ENCODE measurements at regions not wholly inside any gene's neighbourhood (a gene's known extent, or its start where the extent isn't known, plus 50 kb on each side); places are given as distances from the start of the nearest gene placed in this dataset.
"Not testable (repeated sequence)": the region's sequence is repeated elsewhere in the genome, so short reads cannot be mapped to it uniquely, and the experiment has no call there.

DNA sequence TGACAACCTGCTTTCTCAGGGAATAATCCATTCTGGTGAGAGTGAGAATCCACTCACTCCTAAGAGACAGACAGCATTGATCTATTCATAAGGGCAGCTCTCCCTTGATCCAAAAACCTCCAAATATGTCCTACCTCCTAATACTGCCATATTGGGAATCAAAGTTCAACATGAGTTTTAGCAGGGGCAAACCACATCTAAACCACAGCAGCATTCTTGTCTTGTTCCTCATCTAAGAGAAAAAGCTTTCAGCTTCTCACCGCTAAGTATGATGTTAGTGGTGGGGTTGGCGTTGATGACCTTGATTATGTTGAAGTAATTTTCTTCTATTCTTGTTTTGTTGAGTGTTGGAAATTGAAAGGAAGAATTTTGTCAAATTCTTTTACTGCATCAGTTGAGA, 69.6 kb downstream of the SERTM2 start:
- Histone ChIP-seq H3K9ac (ENCODE audit: low read depth, low read length) (no peak overlapping the region), H3K27me3 (ENCODE audit: control insufficient read depth, insufficient read depth, low read length) (no peaks in the 10 kb centered on the region), H3K9me3 (ENCODE audit: control insufficient read depth, insufficient read depth, low read length) (no peaks in the 10 kb centered on the region), H3K4me3 (ENCODE audit: low read depth, low read length) (no peak overlapping the region), H3K4me1 (ENCODE audit: control insufficient read depth, insufficient read depth, low read length) (no peaks in the 10 kb centered on the region), H3K36me3 (ENCODE audit: control insufficient read depth, insufficient read depth, low read length) (no peaks in the 10 kb centered on the region)

DNA sequence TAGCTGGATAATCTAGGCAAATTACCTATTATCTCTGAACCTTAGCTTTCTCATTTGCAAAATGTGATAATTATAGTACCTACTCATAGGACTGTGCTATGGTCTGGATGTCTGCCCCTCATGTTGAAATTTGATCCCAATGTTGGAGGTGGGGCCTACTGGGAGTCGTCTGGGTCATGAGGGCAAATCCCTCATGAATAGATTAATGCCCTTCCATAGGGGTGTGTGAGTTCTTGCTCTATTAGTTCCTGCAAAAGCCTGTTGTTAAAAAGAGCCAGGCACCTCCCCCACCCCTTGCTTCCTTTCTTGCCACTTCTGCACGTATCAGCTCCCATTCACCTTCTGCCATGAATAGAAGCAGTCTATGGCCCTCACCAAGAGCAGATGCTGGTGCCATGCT, 73.9 kb downstream of the SERTM2 start:
- H3K9me3 ChIP-seq (ENCODE audit: control insufficient read depth, insufficient read depth, low read length) = no peaks in the 10 kb centered on the region
- H3K36me3 ChIP-seq (ENCODE audit: control insufficient read depth, insufficient read depth, low read length) = no peaks in the 10 kb centered on the region
- no peaks in the 10 kb centered on the region for H3K4me1 ChIP-seq (ENCODE audit: control insufficient read depth, insufficient read depth, low read length)
- no peaks in the 10 kb centered on the region for H3K27me3 ChIP-seq (ENCODE audit: control insufficient read depth, insufficient read depth, low read length)
- no peak overlapping the region for H3K4me3 ChIP-seq (ENCODE audit: low read depth, low read length)
- H3K9ac ChIP-seq (ENCODE audit: low read depth, low read length) = no peak overlapping the region

DNA sequence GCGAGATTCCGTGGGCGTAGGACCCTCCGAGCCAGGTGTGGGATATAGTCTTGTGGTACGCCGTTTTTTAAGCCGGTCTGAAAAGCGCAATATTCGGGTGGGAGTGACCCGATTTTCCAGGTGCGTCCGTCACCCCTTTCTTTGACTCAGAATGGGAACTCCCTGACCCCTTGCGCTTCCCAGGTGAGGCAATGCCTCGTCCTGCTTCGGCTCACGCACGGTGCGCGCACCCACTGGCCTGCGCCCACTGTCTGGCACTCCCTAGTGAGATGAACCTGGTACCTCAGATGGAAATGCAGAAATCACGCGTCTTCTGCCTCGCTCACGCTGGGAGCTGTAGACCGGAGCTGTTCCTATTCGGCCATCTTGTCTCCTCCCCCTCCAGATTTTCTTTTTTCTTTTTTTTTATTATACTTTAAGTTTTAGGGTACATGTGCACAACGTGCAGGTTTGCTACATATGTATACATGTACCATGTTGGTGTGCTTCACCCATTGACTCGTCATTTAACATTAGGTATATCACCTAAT, 83.0 kb downstream of the SERTM2 start:
- not testable (repeated sequence) for H3K9ac ChIP-seq (ENCODE audit: low read depth, low read length); H3K27me3 ChIP-seq (ENCODE audit: control insufficient read depth, insufficient read depth, low read length); H3K4me1 ChIP-seq (ENCODE audit: control insufficient read depth, insufficient read depth, low read length); H3K9me3 ChIP-seq (ENCODE audit: control insufficient read depth, insufficient read depth, low read length); H3K36me3 ChIP-seq (ENCODE audit: control insufficient read depth, insufficient read depth, low read length)
- peak overlapping the region; percentile 46 for H3K4me3 ChIP-seq (ENCODE audit: low read depth, low read length)

DNA sequence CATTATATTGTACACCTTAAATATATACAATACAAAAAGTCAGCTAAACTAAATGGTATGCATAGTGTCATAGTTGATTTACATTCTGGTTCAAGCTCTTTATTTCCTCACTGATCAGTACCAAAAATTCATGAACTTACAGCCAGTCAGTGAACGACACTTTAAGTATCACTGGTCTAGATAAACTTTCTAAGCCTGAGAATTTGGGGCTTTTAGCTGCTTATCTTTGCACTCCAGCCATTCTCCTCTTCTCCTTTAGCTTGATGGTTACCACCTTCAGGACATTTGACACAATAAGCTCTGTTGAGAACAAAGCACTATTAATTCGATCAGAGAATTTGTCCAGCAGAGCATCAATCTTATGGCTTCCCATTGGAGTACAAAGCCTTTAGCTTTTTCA, 83.0 kb upstream of the ALG13 start:
- Histone ChIP-seq H3K4me1 (ENCODE audit: control insufficient read depth, insufficient read depth, low read length) (no peaks in the 10 kb centered on the region), H3K36me3 (ENCODE audit: control insufficient read depth, insufficient read depth, low read length) (no peaks in the 10 kb centered on the region), H3K9me3 (ENCODE audit: control insufficient read depth, insufficient read depth, low read length) (no peaks in the 10 kb centered on the region), H3K4me3 (ENCODE audit: low read depth, low read length) (no peak overlapping the region), H3K9ac (ENCODE audit: low read depth, low read length) (no peak overlapping the region), H3K27me3 (ENCODE audit: control insufficient read depth, insufficient read depth, low read length) (no peaks in the 10 kb centered on the region)

DNA sequence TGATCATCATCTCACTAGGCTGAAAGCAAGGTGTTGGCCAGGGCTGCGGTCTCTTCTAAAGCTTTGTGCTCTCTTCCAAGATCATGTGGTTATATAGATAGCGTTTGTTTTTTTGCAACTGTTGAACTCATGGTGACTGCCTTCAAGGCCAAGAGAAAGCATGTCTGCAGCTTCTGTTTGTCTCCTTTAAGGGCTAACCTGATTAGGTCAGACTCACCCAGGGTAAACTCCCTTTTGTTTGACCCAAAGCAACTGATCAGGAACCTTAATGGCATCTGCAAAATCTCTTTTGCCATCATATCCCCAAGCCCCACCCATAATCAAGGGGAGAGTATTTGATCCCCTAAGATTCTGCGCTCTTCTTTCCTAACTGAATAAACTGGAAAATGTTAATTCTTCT, 72.2 kb upstream of the ALG13 start:
- H3K27me3 ChIP-seq (ENCODE audit: control insufficient read depth, insufficient read depth, low read length) = no peaks in the 10 kb centered on the region
- no peaks in the 10 kb centered on the region for H3K4me1 ChIP-seq (ENCODE audit: control insufficient read depth, insufficient read depth, low read length)
- H3K9ac ChIP-seq (ENCODE audit: low read depth, low read length) = no peak overlapping the region
- H3K4me3 ChIP-seq (ENCODE audit: low read depth, low read length) = no peak overlapping the region
- H3K36me3 ChIP-seq (ENCODE audit: control insufficient read depth, insufficient read depth, low read length) = no peaks in the 10 kb centered on the region
- no peaks in the 10 kb centered on the region for H3K9me3 ChIP-seq (ENCODE audit: control insufficient read depth, insufficient read depth, low read length)

DNA sequence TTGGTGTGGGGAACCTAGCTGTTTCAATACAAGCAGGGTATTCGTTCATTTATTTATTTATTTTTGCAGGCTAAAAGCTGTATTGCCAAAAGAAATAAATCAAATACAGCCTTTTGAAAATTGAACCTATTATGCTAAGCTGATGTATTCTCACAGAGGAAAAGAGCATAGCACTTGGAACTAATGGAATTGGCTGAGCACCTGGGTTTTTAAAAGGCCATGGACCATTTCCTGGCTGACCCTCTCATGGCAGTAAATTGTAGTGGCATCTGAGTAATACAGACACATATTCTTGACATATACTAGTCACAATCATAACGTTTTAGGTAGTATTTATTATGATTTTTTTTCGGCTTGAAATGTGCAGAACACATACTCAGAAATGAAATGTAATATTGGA, 71.8 kb upstream of the ALG13 start:
- no peaks in the 10 kb centered on the region for H3K36me3 ChIP-seq (ENCODE audit: control insufficient read depth, insufficient read depth, low read length)
- H3K4me3 ChIP-seq (ENCODE audit: low read depth, low read length) = no peak overlapping the region
- H3K4me1 ChIP-seq (ENCODE audit: control insufficient read depth, insufficient read depth, low read length) = no peaks in the 10 kb centered on the region
- H3K9ac ChIP-seq (ENCODE audit: low read depth, low read length) = no peak overlapping the region
- H3K27me3 ChIP-seq (ENCODE audit: control insufficient read depth, insufficient read depth, low read length) = no peaks in the 10 kb centered on the region
- H3K9me3 ChIP-seq (ENCODE audit: control insufficient read depth, insufficient read depth, low read length) = no peaks in the 10 kb centered on the region

DNA sequence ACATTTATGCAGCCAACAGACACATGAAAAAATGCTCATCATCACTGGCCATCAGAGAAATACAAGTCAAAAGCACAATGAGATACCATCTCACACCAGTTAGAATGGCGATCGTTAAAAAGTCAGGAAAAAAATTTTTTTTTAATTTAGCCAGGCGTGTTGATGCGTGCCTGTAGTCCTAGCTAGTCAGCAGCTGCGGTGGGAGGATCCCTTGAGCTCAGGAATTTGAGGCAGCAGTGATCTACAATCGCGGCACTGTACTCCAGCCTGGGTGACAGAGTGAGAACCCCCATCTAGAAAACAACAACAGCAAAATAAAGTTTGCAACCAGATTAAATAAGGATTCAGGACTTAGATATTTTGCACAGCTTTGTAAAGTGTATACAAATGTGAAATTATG, 65.7 kb upstream of the ALG13 start:
- Histone ChIP-seq H3K9ac (ENCODE audit: low read depth, low read length) (no peak overlapping the region), H3K27me3 (ENCODE audit: control insufficient read depth, insufficient read depth, low read length) (no peaks in the 10 kb centered on the region), H3K9me3 (ENCODE audit: control insufficient read depth, insufficient read depth, low read length) (no peaks in the 10 kb centered on the region), H3K4me3 (ENCODE audit: low read depth, low read length) (no peak overlapping the region), H3K4me1 (ENCODE audit: control insufficient read depth, insufficient read depth, low read length) (no peaks in the 10 kb centered on the region), H3K36me3 (ENCODE audit: control insufficient read depth, insufficient read depth, low read length) (peaks cover under 1% of the 10 kb centered on the region)

DNA sequence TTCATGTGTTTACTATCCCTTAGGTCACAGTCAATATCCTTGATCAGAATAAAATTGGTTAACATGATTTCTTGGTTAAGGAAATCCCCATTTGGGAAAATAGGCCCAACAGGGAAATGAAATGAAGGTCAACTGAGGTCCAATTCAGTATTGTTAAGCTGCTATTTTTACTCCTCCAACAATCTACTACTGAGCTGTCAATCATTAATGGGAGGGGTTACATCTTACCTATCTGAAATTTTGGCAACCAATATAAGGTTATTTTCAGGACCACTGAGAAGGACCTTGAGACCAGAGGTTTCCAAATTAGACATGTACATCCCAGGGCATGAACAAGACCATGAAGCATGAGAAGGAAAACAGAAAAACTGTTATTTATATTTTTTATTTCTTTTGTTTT, 64.2 kb upstream of the ALG13 start:
- no peaks in the 10 kb centered on the region for H3K4me1 ChIP-seq (ENCODE audit: control insufficient read depth, insufficient read depth, low read length)
- peaks cover 3% of the 10 kb centered on the region for H3K36me3 ChIP-seq (ENCODE audit: control insufficient read depth, insufficient read depth, low read length)
- H3K9me3 ChIP-seq (ENCODE audit: control insufficient read depth, insufficient read depth, low read length) = no peaks in the 10 kb centered on the region
- no peaks in the 10 kb centered on the region for H3K27me3 ChIP-seq (ENCODE audit: control insufficient read depth, insufficient read depth, low read length)
- no peak overlapping the region for H3K9ac ChIP-seq (ENCODE audit: low read depth, low read length)
- no peak overlapping the region for H3K4me3 ChIP-seq (ENCODE audit: low read depth, low read length)

DNA sequence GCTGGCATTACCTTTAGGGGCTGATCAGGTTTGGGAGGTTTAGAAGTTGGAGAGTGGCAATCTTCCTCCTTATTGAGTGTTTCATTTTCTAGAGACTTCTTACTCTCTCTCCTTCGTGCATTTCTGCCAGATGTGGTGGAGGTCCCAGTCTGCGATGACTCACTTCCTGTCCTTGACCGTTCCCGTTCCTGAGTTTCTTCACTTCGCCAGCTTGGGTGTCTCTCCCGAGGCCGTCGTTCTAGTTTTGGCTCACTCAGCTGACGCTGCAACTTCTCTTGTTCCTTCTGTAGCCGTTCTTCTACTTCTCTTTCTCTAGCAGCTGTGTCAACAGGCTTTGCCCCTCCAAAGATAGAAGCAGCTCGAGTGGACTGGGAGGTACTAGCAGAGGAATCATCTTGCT, 60.9 kb upstream of the ALG13 start:
- not testable (repeated sequence) for H3K4me1 ChIP-seq (ENCODE audit: control insufficient read depth, insufficient read depth, low read length); H3K9ac ChIP-seq (ENCODE audit: low read depth, low read length); H3K36me3 ChIP-seq (ENCODE audit: control insufficient read depth, insufficient read depth, low read length); H3K27me3 ChIP-seq (ENCODE audit: control insufficient read depth, insufficient read depth, low read length); H3K4me3 ChIP-seq (ENCODE audit: low read depth, low read length); H3K9me3 ChIP-seq (ENCODE audit: control insufficient read depth, insufficient read depth, low read length)

DNA sequence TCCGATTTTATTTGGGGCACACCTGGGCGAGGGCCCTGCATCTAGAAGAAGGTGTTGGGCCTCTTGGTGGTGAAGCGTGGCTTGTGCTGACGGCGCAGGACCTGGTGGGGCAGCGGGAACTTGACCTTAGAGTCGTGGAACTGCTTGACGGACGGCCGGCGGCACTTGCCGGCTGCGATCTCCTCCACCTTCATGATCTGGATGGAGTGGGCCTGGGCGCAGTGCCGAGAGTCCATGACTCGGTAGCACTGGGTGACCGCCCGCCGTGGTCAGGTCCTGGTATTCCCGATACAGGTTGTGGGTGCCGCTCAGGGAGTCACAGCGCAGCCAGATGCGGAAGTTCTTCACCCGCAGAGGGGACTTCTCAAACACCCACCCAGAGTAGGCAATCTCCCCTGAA, 56.8 kb upstream of the ALG13 start:
- Histone ChIP-seq H3K27me3 (ENCODE audit: control insufficient read depth, insufficient read depth, low read length) (no peaks in the 10 kb centered on the region), H3K4me1 (ENCODE audit: control insufficient read depth, insufficient read depth, low read length) (no peaks in the 10 kb centered on the region), H3K4me3 (ENCODE audit: low read depth, low read length) (no peak overlapping the region), H3K9ac (ENCODE audit: low read depth, low read length) (no peak overlapping the region), H3K9me3 (ENCODE audit: control insufficient read depth, insufficient read depth, low read length) (no peaks in the 10 kb centered on the region), H3K36me3 (ENCODE audit: control insufficient read depth, insufficient read depth, low read length) (peaks cover 3% of the 10 kb centered on the region)

DNA sequence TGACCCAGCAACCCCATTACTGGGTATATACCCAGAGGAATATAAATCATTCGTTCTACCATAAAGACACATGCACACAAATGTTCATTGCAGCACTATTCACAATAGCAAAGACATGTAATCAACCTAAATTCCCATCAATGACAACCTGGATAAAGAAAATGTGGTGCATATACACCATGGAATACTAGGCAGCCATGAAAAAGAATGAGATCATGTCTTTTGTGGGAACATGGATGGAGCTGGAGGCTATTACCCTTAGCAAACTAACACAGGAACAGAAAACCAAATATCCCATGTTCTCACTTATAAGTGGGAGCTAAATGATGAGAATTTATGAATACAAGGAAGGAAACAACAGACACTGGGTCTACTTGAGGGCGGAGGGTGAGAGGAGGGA, 53.7 kb upstream of the ALG13 start:
- not testable (repeated sequence) for H3K27me3 ChIP-seq (ENCODE audit: control insufficient read depth, insufficient read depth, low read length); H3K9me3 ChIP-seq (ENCODE audit: control insufficient read depth, insufficient read depth, low read length); H3K9ac ChIP-seq (ENCODE audit: low read depth, low read length); H3K4me3 ChIP-seq (ENCODE audit: low read depth, low read length); H3K4me1 ChIP-seq (ENCODE audit: control insufficient read depth, insufficient read depth, low read length); H3K36me3 ChIP-seq (ENCODE audit: control insufficient read depth, insufficient read depth, low read length)

All from iPS-15b (cell line).